Keratinocyte (primary cell): ENCODE measurements at regions not wholly inside any gene's neighbourhood (a gene's known extent, or its start where the extent isn't known, plus 50 kb on each side); places are given as distances from the start of the nearest gene placed in this dataset.

Source experiments
- DNase-seq: peaks from one replicate; pipeline ENCODE4 v3.0.0-alpha.2; 2011; ENCODE audit warnings: low read depth, missing footprints, low spot score
- FAIRE-seq: peaks from 2 replicates; lab custom pipeline; 2011; peaks lifted over from hg19 to GRCh38; lab: Jason Lieb, UNC
- H2AFZ ChIP-seq: 2 replicates; pipeline ENCODE4 v1.6.0; 2012; ENCODE audit warnings: low read length, control low read depth, inconsistent platforms; ENCODE audit not compliant: control insufficient read depth
- H3K27ac ChIP-seq: 2 replicates; pipeline ENCODE4 v1.5.1; 2011; ENCODE audit warnings: low read length; ENCODE audit not compliant: control insufficient read depth, insufficient read depth
- H3K27me3 ChIP-seq: 3 replicates; pipeline ENCODE4 v1.6.0; 2011; ENCODE audit warnings: low read length; ENCODE audit not compliant: control insufficient read depth, insufficient read depth; ENCODE audit errors: extremely low read depth
- H3K36me3 ChIP-seq, 2 experiments: 2 replicates in 1 of 2; 3 replicates in 1 of 2; pipeline ENCODE4 v1.5.1; 2011; ENCODE audit warnings: low read length in 2 of 2, mild to moderate bottlenecking in 1 of 2; ENCODE audit not compliant: control insufficient read depth in 2 of 2, insufficient read depth in 2 of 2; ENCODE audit errors: extremely low read depth in 1 of 2
- H3K4me1 ChIP-seq: 3 replicates; pipeline ENCODE4 v1.5.1; 2011; ENCODE audit warnings: low read length; ENCODE audit not compliant: control insufficient read depth, insufficient read depth; ENCODE audit errors: extremely low read depth
- H3K4me2 ChIP-seq: 3 replicates; pipeline ENCODE4 v1.6.0; 2011; ENCODE audit warnings: low read depth, low read length; ENCODE audit not compliant: control insufficient read depth, insufficient read depth; ENCODE audit errors: extremely low read depth
- H3K4me3 ChIP-seq, 3 experiments: fragments of 200-600 bp in 1 of 3; sonication (generic) in 1 of 3; 2 replicates in 2 of 3; 3 replicates in 1 of 3; pipeline ENCODE4 v1.5.1; 2011 to 2016; ENCODE audit warnings: low read length in 3 of 3, mild to moderate bottlenecking in 3 of 3, control low read depth in 2 of 3, inconsistent platforms in 1 of 3, low read depth in 1 of 3, mixed read lengths in 1 of 3, mixed run types in 1 of 3, moderate library complexity in 1 of 3; ENCODE audit not compliant: control insufficient read depth in 2 of 3, insufficient read depth in 2 of 3; ENCODE audit errors: extremely low read depth in 1 of 3
- H3K79me2 ChIP-seq: 2 replicates; pipeline ENCODE4 v1.6.0; 2012; ENCODE audit warnings: low read length; ENCODE audit not compliant: control insufficient read depth, insufficient read depth
- H3K9ac ChIP-seq: 3 replicates; pipeline ENCODE4 v1.6.0; 2011; ENCODE audit warnings: low read length; ENCODE audit not compliant: control insufficient read depth, insufficient read depth; ENCODE audit errors: extremely low read depth
- H3K9me1 ChIP-seq: 3 replicates; pipeline ENCODE4 v1.6.0; 2011; ENCODE audit warnings: low read length; ENCODE audit not compliant: control insufficient read depth, insufficient read depth; ENCODE audit errors: extremely low read depth
- H3K9me3 ChIP-seq: 2 replicates; pipeline ENCODE4 v1.5.1; 2012; ENCODE audit warnings: low read depth, low read length; ENCODE audit not compliant: control insufficient read depth
- H4K20me1 ChIP-seq: 3 replicates; pipeline ENCODE4 v1.6.0; 2011; ENCODE audit warnings: low read length; ENCODE audit not compliant: control insufficient read depth, insufficient read depth; ENCODE audit errors: extremely low read depth
- EZH2 ChIP-seq: IDR thresholded peaks from one replicate; pipeline ENCODE4 v1.6.1; 2012; ENCODE audit warnings: inconsistent platforms, mild to moderate bottlenecking, low read length, moderate library complexity
- dilution Hi-C: fragments of 300-500 bp; cut with MboI; formaldehyde crosslinking; loops from one replicate; pipeline ENCODE4 v1.7.0; 2020; ENCODE audit warnings: low sequenced_read_pairs; ENCODE audit not compliant: extremely low pct_ligation_motif_present
- TF ChIP-seq, protein P1 (sequence below), 3 experiments: IDR thresholded peaks in 1 of 3; conservative IDR thresholded peaks in 1 of 3; optimal IDR thresholded peaks in 1 of 3; 2 replicates in 2 of 3; 3 replicates in 1 of 3; pipeline versions ENCODE3 to v1.5.1; 2011; ENCODE audit warnings: low read length in 3 of 3, mild to moderate bottlenecking in 3 of 3, moderate library complexity in 2 of 3, control low read depth in 1 of 3, inconsistent platforms in 1 of 3; ENCODE audit not compliant: insufficient read depth in 2 of 3; ENCODE audit errors: extremely low read depth in 1 of 3

DNA sequence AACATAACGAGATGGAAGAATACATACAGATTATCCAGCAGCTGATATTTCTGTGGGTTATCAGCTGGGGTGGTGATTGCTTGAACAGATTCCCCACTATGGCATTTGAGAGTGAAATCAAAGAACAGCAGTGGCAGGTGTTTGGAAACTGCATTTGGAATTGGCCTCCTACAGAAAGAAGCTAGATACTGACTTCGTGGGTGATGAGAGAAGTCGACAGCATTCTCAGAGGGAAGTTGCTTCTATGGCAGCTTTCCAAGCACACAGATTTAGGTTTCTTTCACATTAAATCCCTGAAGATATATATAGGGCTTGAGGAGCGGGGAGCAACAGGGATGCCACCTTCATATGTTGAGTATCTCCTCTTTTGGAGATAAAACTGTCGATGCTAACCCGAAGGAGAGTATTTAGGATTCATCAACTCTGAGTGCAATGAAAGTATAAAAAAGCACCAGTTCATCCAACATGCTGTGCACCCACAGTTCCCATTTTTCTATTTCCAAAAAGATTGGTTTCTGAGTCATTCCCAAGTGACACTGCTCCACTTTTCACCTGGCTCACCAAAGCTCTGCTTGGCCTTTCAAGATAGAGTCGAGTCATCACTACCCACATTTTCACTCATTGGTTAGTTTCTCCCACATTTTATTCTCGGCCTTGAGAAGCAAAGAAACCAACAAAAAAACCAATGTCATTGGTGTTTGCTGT is 579.8 kb upstream of the SUCLG2 start:
- Histone ChIP-seq H3K4me3 (no peak overlapping the region), H3K79me2 (no peaks in the 10 kb centered on the region), H3K36me3 (no peaks in the 10 kb centered on the region), H3K27me3 (no peaks in the 10 kb centered on the region), H3K4me1 (no peaks in the 10 kb centered on the region), H3K9me1 (no peaks in the 10 kb centered on the region), H3K9me3 (no peaks in the 10 kb centered on the region), H3K27ac (no peak overlapping the region), H3K9ac (no peak overlapping the region), H3K4me2 (no peak overlapping the region), H4K20me1 (no peaks in the 10 kb centered on the region), H2AFZ (no peak overlapping the region)
- no peak for DNase-seq
- TF ChIP-seq, protein P1, sequence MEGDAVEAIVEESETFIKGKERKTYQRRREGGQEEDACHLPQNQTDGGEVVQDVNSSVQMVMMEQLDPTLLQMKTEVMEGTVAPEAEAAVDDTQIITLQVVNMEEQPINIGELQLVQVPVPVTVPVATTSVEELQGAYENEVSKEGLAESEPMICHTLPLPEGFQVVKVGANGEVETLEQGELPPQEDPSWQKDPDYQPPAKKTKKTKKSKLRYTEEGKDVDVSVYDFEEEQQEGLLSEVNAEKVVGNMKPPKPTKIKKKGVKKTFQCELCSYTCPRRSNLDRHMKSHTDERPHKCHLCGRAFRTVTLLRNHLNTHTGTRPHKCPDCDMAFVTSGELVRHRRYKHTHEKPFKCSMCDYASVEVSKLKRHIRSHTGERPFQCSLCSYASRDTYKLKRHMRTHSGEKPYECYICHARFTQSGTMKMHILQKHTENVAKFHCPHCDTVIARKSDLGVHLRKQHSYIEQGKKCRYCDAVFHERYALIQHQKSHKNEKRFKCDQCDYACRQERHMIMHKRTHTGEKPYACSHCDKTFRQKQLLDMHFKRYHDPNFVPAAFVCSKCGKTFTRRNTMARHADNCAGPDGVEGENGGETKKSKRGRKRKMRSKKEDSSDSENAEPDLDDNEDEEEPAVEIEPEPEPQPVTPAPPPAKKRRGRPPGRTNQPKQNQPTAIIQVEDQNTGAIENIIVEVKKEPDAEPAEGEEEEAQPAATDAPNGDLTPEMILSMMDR (optimal IDR thresholded peaks at IDR 0.05 in 1 of 3, IDR thresholded peaks at IDR 0.05 in 1 of 3, conservative IDR thresholded peaks at IDR 0.05 in 1 of 3; ENCODE audit: extremely low read depth in 1 of 3, insufficient read depth in 2 of 3, low read length in 3 of 3), result no peak
- TF ChIP-seq EZH2, result no peak
- dilution Hi-C loops, result no loop called here
- no peak for FAIRE-seq

DNA sequence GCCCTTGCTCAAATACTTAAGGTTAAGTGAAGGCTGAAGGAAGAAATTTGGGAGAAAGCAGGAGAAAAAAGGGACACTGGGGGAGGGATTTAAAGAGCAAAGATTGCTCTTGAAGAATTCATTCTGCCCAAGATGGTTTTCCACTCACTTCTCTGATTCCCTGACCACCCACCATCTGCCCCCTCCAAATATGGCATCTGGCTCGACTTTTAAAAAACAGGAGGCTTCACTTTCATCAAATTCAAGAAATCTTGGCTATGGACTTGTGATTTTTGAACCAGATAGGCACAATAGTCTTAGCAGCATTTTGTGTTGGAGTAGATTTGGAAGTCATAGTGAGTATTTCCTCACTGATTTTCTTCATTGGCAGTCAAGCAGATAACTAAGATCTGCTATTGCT is 574.4 kb upstream of the SUCLG2 start:
- DNase-seq (no peak), FAIRE-seq (no peak)
- H4K20me1 ChIP-seq, result no peaks in the 10 kb centered on the region
- H3K9me3 ChIP-seq, result no peaks in the 10 kb centered on the region
- H3K36me3 ChIP-seq, result no peaks in the 10 kb centered on the region
- no peaks in the 10 kb centered on the region for H3K4me1 ChIP-seq
- H3K79me2 ChIP-seq, result no peaks in the 10 kb centered on the region
- H3K9ac ChIP-seq, result no peak overlapping the region
- H3K4me2 ChIP-seq, result no peak overlapping the region
- TF ChIP-seq, protein P1 (optimal IDR thresholded peaks at IDR 0.05 in 1 of 3, IDR thresholded peaks at IDR 0.05 in 1 of 3, conservative IDR thresholded peaks at IDR 0.05 in 1 of 3; ENCODE audit: extremely low read depth in 1 of 3, insufficient read depth in 2 of 3, low read length in 3 of 3), result no peak
- no peak for TF ChIP-seq EZH2
- no peak overlapping the region for H2AFZ ChIP-seq
- no peak overlapping the region for H3K27ac ChIP-seq
- H3K9me1 ChIP-seq, result no peaks in the 10 kb centered on the region
- dilution Hi-C loops, result no loop called here
- no peaks in the 10 kb centered on the region for H3K27me3 ChIP-seq
- H3K4me3 ChIP-seq, result no peak overlapping the region
